SK-N-SH (cell line): ENCODE measurements at regions not wholly inside any gene's neighbourhood (a gene's known extent, or its start where the extent isn't known, plus 50 kb on each side); places are given as distances from the start of the nearest gene placed in this dataset.

Experiments used
- CHD2 ChIP-seq: fragments of 150-350 bp; IDR thresholded peaks from 2 replicates; pipeline ENCODE4 v1.6.1; 2018; ENCODE audit warnings: low read length; ENCODE audit not compliant: partially characterized antibody
- POLR2AphosphoS5 ChIP-seq: IDR thresholded peaks from 2 replicates; pipeline ENCODE4 v1.6.1; 2012; ENCODE audit warnings: low read depth, low read length
- REST ChIP-seq: IDR thresholded peaks from 2 replicates; pipeline ENCODE4 v1.6.1; 2012; ENCODE audit warnings: mild to moderate bottlenecking, low read depth, low read length, moderate library complexity
- YY1 ChIP-seq: IDR thresholded peaks from 2 replicates; pipeline ENCODE4 v1.4.0; 2012; ENCODE audit warnings: low read depth, mild to moderate bottlenecking
- TF ChIP-seq, protein P1 (sequence below): fragments of 200-600 bp; sonication (generic); IDR thresholded peaks from 2 replicates; pipeline ENCODE4 v1.6.1; 2017; ENCODE audit warnings: antibody characterized with exemption, mild to moderate bottlenecking, moderate library complexity

DNA sequence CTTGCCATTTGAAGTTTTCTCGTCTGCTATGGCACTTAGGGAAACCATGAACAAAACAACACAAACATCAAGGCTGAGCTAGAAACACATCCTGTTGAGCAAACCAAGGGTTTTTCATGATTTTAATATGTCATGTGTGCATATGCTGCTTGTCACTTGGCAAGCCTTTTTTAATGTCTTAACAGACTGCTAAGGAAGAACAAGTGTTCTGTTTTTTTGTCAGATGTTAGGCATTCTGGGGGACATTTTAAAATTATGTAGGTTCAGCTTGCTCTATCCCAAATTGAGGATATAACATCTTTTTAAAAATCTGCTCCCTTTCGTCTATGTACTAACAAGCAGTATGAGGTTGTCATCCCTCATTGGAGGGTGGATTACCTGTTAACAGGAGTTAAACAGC is 150.3 kb downstream of the HTR1A start:
- TF ChIP-seq REST, result no peak
- no peak for TF ChIP-seq POLR2AphosphoS5
- TF ChIP-seq CHD2, result no peak
- TF ChIP-seq, protein P1, sequence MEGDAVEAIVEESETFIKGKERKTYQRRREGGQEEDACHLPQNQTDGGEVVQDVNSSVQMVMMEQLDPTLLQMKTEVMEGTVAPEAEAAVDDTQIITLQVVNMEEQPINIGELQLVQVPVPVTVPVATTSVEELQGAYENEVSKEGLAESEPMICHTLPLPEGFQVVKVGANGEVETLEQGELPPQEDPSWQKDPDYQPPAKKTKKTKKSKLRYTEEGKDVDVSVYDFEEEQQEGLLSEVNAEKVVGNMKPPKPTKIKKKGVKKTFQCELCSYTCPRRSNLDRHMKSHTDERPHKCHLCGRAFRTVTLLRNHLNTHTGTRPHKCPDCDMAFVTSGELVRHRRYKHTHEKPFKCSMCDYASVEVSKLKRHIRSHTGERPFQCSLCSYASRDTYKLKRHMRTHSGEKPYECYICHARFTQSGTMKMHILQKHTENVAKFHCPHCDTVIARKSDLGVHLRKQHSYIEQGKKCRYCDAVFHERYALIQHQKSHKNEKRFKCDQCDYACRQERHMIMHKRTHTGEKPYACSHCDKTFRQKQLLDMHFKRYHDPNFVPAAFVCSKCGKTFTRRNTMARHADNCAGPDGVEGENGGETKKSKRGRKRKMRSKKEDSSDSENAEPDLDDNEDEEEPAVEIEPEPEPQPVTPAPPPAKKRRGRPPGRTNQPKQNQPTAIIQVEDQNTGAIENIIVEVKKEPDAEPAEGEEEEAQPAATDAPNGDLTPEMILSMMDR, result no peak
- TF ChIP-seq YY1, result no peak
